Muscle of arm (tissue), 1 donor: ENCODE measurements at regions not wholly inside any gene's neighbourhood (a gene's known extent, or its start where the extent isn't known, plus 50 kb on each side); places are given as distances from the start of the nearest gene placed in this dataset.
"Not testable (repeated sequence)": the region's sequence is repeated elsewhere in the genome, so short reads cannot be mapped to it uniquely, and the experiment has no call there.

ENCODE experiments used
- DNase-seq: peaks from one replicate; pipeline ENCODE4 v3.0.0-alpha.2; 2013

- DNase-seq: no peak
Measured at GRCh38 chr3:151553888-151554287, 93.0 kb upstream of the IGSF10 start.

GRCh38 chr3:151552589-151552988 lies 91.7 kb upstream of the IGSF10 start:
- DNase-seq: no peak

- no peak for DNase-seq
Measured at GRCh38 chr3:151550642-151551041, 89.8 kb upstream of the IGSF10 start.

GRCh38 chr3:151550025-151550618 lies 89.3 kb upstream of the IGSF10 start:
- DNase-seq: no peak

DNA sequence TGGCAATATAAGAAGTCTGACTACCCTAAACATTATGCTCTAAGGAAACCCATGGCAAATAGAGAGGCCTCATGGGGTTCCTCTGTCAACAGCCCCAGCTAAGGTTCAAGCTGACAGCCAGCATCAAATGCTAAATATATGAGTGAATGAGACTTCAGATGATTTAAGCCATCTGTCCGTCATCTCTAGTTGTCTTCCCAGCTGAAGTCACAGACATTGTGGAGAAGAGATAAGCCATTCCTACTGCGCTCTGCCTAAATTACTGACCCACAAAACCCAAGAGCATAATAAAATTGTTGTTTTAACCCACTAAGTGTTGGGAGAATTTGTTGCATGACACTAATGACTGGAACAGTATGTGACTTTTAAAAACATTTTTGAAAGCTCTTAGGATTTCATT lies 87.3 kb upstream of the IGSF10 start:
- DNase-seq: no peak

GRCh38 chr3:151544164-151544548 lies 83.3 kb upstream of the IGSF10 start:
- DNase-seq: no peak

GRCh38 chr3:151541178-151541577 lies 80.3 kb upstream of the IGSF10 start:
- no peak for DNase-seq

DNA sequence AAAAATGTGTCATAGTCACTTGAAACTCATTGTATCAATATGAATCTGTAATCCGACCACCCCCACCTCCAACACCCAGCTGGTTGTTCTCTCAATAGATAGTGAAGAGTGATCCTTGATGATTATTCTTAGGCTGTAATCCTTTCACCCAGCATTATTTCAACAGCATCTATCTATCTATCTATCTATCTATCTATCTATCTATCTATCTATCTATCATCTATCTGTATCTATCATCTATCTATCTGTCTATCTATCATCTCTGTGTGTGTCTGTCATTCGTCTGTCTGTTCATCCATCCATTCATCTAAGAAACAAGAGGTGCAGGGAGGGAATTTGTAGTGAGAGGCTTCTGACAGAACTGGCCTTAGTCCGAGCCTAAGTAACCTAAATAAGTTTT lies 78.7 kb upstream of the IGSF10 start:
- no peak for DNase-seq

DNA sequence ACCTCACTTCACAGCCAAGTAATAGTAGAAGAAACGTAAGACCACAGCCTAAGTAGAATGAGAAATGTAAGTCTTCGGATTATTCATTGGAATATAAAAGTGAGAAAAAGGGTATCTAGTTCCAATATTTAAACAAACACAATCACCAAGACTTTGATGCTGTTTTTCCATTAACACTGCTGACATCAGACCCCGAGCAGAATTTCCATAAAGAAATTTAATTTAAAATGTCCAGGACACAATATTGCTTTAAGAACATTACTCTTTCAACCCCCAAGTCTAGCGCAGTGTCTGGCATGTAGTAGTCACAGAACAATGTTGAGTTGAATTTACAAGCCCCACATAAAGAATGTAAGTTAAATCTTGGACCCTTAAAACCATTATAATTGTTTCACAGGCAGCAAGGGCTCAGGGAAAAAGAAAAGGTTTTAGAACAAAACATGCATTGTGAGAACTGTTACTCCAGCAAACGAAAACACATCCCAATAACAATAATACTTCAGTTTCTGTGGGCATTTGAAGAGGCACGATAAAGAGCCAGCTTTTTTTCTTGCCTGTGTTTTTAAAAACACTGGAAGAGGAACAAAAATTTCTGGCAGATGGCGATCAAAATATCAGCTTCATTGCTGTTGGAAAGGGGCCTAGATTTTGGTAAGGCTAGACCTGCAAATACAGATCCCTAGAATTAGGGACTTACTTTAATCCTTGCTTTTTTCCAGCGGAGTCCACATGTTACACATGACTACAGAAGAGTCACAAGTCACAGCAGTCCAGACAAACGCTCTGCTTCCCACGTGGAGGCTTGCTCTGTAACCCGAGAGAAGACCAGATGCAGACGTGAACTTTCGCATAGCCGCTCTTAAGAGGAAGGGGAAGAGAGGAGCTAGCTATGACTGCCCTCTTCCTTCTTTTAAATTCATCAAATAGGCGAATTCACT lies 77.9 kb upstream of the IGSF10 start:
- DNase-seq: peak; percentile 75

- DNase-seq: peak; percentile 76
Measured at GRCh38 chr3:151537726-151538125, 76.9 kb upstream of the IGSF10 start.

DNA sequence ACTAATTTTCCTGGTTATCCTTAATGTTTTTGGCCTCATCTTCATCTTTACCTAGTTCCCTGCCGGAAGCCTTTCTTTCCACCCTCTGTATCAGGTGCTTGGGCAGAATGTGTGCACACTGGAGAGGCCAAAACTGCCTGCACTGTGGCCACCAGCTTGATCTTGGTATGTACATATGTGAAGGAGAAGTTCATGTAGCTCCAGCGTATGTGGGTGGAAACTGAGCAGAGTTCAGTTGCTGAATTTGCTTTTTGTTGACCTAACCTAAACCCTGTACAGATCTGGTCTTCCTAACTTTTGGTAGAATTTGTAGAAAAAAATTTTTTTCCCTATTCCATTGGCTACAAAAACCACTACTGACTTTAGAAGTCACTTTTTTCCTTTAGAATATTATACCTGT lies 65.9 kb upstream of the IGSF10 start:
- DNase-seq: no peak

- no peak for DNase-seq
Measured at GRCh38 chr3:151520105-151520504, 59.2 kb upstream of the IGSF10 start.

DNA sequence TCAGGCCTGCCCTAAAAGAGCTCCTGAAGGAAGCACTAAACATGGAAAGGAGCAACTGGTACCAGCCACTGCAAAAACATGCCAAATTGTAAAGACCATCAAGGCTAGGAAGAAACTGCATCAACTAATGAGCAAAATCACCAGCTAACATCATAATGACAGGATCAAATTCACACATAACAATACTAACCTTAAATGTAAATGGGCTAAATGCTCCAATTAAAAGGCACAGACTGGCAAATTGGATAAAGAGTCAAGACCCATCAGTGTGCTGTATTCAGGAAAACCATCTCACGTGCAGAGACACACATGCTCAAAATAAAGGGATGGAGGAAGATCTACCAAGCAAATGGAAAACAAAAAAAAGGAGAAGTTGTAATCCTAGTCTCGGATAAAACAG lies 50.6 kb upstream of the IGSF10 start:
- not testable (repeated sequence) for DNase-seq
